GM12891 (cell line): ENCODE measurements at regions not wholly inside any gene's neighbourhood (a gene's known extent, or its start where the extent isn't known, plus 50 kb on each side); places are given as distances from the start of the nearest gene placed in this dataset.

Experiments used
- POLR2A ChIP-seq: IDR thresholded peaks from 2 replicates; pipeline ENCODE4 v1.6.1; 2011; ENCODE audit warnings: low read depth, low read length, control low read depth
- POLR2AphosphoS5 ChIP-seq: IDR thresholded peaks from 2 replicates; pipeline ENCODE4 v1.6.1; 2011; ENCODE audit warnings: low read depth, low read length, control low read depth
- SPI1 ChIP-seq: IDR thresholded peaks from 2 replicates; pipeline ENCODE4 v1.6.1; 2011; ENCODE audit warnings: low read depth, low read length, control low read depth
- TAF1 ChIP-seq: IDR thresholded peaks from 2 replicates; pipeline ENCODE4 v1.6.1; 2011; ENCODE audit warnings: low read depth, low read length, control low read depth

DNA sequence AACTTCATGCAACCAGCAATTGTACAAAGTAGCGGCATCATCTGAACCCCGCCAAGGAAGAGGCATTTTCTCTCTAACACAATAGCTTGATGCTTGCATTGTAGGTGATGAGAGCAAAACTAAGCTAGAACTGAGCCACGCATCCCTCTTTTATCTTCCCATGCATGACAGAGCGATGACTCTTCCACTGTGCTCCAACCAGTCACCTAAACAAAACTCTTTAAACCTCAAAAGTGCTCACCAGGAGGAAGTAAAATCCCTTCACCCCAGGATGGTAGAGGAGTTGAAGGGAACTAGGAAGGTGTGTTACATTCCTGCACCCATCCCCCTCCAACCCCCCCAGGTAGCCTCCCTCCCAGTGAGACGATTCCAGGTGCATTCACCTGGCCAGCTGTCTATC, 59.7 kb upstream of the SALL3 start:
- no peak for TF ChIP-seq POLR2A
- TF ChIP-seq POLR2AphosphoS5 = no peak
- TF ChIP-seq TAF1 = no peak
- no peak for TF ChIP-seq SPI1
